ENCODE measurements at regions not wholly inside any gene's neighbourhood (a gene's known extent, or its start where the extent isn't known, plus 50 kb on each side); places are given as distances from the start of the nearest gene placed in this dataset.
"Not testable (repeated sequence)": the region's sequence is repeated elsewhere in the genome, so short reads cannot be mapped to it uniquely, and the experiment has no call there.

DNA sequence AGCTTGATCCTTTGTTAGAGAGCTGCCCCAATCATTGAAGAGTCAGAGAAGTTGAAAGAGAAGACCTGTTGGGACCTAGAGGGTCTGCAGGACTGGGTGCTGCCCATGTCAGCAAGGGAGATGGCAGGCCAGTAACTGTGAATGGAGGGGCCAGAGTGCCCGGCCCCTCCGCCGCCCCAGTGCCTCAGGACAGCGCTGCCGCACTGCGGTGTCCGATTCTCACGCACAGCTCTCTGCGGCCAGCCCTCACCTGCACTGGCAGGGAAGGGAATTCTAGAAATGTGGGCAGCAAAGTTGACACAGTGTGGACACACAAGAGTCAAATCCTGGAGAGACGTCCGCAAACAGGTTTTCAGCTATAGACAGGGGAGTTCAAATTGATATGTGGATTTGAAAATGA is 373.5 kb downstream of the TCERG1L start:
- peaks cover 0 to 9% (median 0%) of the 10 kb centered on the region in 5 donors for H3K27me3 Mint-ChIP-seq
- no peaks in the 10 kb centered on the region for H3K4me1 Mint-ChIP-seq
- DNase-seq: no peak
- Histone ChIP-seq H3K27ac (ENCODE audit: low read depth, low read length) (no peak overlapping the region), H3K4me3 (ENCODE audit: low read length) (no peak overlapping the region), H3K27me3 (ENCODE audit: control insufficient read depth in 2 of 2, insufficient read depth in 2 of 2, low read length in 2 of 2) (no peaks in the 10 kb centered on the region), H3K9me3 (ENCODE audit: control insufficient read depth in 2 of 3, low read length in 3 of 3) (no peaks in the 10 kb centered on the region), H3K4me1 (ENCODE audit: control insufficient read depth in 2 of 2, insufficient read depth in 2 of 2, low read length in 2 of 2) (no peaks in the 10 kb centered on the region), H3K36me3 (ENCODE audit: control insufficient read depth in 2 of 3, insufficient read depth in 3 of 3, low read length in 3 of 3) (no peaks in the 10 kb centered on the region)
- intact Hi-C loops (cut with micrococcal nuclease): no loop called here
- CTCF ChIA-PET: no interaction called here
- no peak for ATAC-seq
- no peaks in the 10 kb centered on the region for H3K9me3 Mint-ChIP-seq
- no peak overlapping the region for H3K4me3 Mint-ChIP-seq
- no peak overlapping the region for H3K27ac Mint-ChIP-seq
- H3K36me3 Mint-ChIP-seq: no peaks in the 10 kb centered on the region
- POLR2A ChIA-PET: no interaction called here

DNA sequence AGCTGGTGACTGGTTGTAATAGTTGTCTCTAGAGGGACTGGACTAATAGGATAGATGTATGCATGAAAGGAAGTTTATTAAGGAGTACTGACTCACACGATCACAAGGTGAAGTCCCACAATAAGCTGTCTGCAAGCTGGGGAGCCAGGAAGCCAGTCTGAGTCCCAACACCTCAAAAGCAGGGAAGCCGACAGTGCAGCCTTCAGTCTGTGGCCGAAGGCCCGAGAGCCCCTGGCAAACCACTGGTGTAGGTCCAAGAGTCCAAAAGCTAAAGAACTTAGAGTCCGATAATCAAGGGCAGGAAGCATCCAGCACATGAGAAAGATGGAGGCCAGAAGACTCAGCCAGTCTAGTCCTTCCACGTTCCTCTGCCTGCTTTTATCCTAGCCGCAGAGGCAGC is 372.6 kb downstream of the TCERG1L start:
- H3K4me1 Mint-ChIP-seq; H3K4me3 ChIP-seq (ENCODE audit: low read length); CTCF ChIA-PET; H3K27me3 Mint-ChIP-seq; POLR2A ChIA-PET; DNase-seq; H3K9me3 Mint-ChIP-seq; H3K4me3 Mint-ChIP-seq; H3K4me1 ChIP-seq (ENCODE audit: control insufficient read depth in 2 of 2, insufficient read depth in 2 of 2, low read length in 2 of 2); H3K36me3 ChIP-seq (ENCODE audit: control insufficient read depth in 2 of 3, insufficient read depth in 3 of 3, low read length in 3 of 3); H3K36me3 Mint-ChIP-seq; H3K27ac Mint-ChIP-seq; H3K27ac ChIP-seq (ENCODE audit: low read depth, low read length); H3K27me3 ChIP-seq (ENCODE audit: control insufficient read depth in 2 of 2, insufficient read depth in 2 of 2, low read length in 2 of 2); H3K9me3 ChIP-seq (ENCODE audit: control insufficient read depth in 2 of 3, low read length in 3 of 3); intact Hi-C loops (cut with micrococcal nuclease); ATAC-seq: not testable (repeated sequence)

DNA sequence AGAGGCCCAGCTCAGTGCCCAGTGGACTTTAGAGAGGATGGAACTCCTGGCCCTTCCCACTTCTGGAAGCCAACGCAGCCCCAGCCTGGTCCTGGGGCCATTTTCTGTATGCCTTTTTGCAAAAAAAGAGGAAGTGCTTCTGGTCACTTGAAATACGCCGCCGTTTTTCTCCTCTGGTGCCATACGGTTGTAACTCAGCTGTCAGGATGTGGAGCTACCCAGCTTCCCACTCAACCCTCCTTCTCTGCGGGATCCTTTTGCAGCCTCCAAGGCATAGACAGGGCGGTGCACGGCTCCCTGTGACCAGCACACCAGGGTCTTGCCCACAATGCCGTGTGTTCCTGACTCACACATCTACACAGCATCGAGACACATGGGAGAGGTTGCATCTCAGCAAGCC is 369.6 kb downstream of the TCERG1L start:
- Mint-ChIP-seq H3K27ac (no peak overlapping the region), H3K4me1 (no peaks in the 10 kb centered on the region), H3K36me3 (no peaks in the 10 kb centered on the region), H3K27me3 (peaks cover 0 to 13% (median 0%) of the 10 kb centered on the region in 5 donors), H3K4me3 (no peak overlapping the region), H3K9me3 (peaks cover 0 to 1% (median 0%) of the 10 kb centered on the region in 11 donors)
- no peak overlapping the region for H3K27ac ChIP-seq (ENCODE audit: low read depth, low read length)
- no peaks in the 10 kb centered on the region for H3K27me3 ChIP-seq (ENCODE audit: control insufficient read depth in 2 of 2, insufficient read depth in 2 of 2, low read length in 2 of 2)
- CTCF ChIA-PET: no interaction called here
- ATAC-seq: no peak
- H3K9me3 ChIP-seq (ENCODE audit: control insufficient read depth in 2 of 3, low read length in 3 of 3): no peaks in the 10 kb centered on the region
- H3K4me1 ChIP-seq (ENCODE audit: control insufficient read depth in 2 of 2, insufficient read depth in 2 of 2, low read length in 2 of 2): no peaks in the 10 kb centered on the region
- no peaks in the 10 kb centered on the region for H3K36me3 ChIP-seq (ENCODE audit: control insufficient read depth in 2 of 3, insufficient read depth in 3 of 3, low read length in 3 of 3)
- intact Hi-C loops (cut with micrococcal nuclease): no loop called here
- H3K4me3 ChIP-seq (ENCODE audit: low read length): no peak overlapping the region
- POLR2A ChIA-PET: no interaction called here
- DNase-seq: no peak

DNA sequence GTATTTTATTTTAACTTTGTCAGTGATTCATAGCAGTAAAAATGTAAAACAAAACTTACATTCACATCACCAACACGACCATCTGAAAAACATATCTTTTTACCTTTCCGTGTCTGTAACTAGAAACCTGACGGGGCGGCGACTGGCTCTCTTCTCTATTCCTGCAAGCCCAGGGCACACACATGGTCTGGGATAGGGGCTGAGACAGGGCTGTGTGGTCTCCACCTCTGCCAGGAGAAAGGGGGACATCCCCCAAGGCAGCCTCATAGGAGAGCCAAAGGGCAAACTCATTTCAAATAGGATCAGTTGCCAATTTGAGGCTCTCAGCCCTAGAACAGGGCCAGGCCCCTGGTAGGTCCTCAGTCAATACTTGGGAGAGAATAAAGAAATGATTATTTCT is 359.4 kb downstream of the TCERG1L start:
- ATAC-seq: no peak
- intact Hi-C loops (cut with micrococcal nuclease): no loop called here
- Histone ChIP-seq H3K36me3 (ENCODE audit: control insufficient read depth in 2 of 3, insufficient read depth in 3 of 3, low read length in 3 of 3) (no peaks in the 10 kb centered on the region), H3K27ac (ENCODE audit: low read depth, low read length) (no peak overlapping the region), H3K4me3 (ENCODE audit: low read length) (no peak overlapping the region), H3K27me3 (ENCODE audit: control insufficient read depth in 2 of 2, insufficient read depth in 2 of 2, low read length in 2 of 2) (no peaks in the 10 kb centered on the region), H3K9me3 (ENCODE audit: control insufficient read depth in 2 of 3, low read length in 3 of 3) (no peaks in the 10 kb centered on the region), H3K4me1 (ENCODE audit: control insufficient read depth in 2 of 2, insufficient read depth in 2 of 2, low read length in 2 of 2) (no peaks in the 10 kb centered on the region)
- CTCF ChIA-PET: no interaction called here
- Mint-ChIP-seq H3K36me3 (no peaks in the 10 kb centered on the region), H3K27ac (no peak overlapping the region), H3K27me3 (peaks cover 0 to 9% (median 5%) of the 10 kb centered on the region in 5 donors), H3K4me1 (no peaks in the 10 kb centered on the region), H3K4me3 (no peak overlapping the region), H3K9me3 (peaks cover 0 to 5% (median 0%) of the 10 kb centered on the region in 11 donors)
- POLR2A ChIA-PET: no interaction called here
- DNase-seq: no peak

DNA sequence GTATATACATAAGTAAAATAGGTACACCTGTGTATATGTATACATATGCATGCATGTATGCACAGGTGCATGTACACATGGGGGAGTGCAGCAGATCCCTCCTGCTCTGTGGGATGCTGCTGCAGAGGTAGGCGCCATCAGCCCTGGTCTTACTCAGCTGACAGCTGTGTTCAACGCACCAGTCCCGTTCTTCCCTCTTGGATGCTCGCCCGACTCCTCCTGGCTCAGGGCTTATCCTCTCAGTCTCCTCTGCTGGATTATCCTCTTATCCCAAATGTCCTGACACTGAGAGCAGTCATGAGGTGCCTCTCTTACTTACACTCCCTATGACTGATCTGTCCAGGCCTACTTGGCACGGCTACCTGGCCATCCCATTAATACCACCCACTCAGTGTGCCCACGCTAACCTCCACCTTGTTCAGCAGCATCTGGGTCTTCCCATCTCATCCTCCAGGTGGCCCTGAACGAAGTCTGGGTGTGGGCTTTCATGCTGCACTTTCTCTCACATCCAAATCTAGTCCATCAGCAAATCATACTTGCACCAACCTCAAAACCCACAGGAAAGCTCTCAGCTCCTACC is 357.1 kb downstream of the TCERG1L start:
- no peaks in the 10 kb centered on the region for H3K4me1 Mint-ChIP-seq
- POLR2A ChIA-PET: no interaction called here

DNA sequence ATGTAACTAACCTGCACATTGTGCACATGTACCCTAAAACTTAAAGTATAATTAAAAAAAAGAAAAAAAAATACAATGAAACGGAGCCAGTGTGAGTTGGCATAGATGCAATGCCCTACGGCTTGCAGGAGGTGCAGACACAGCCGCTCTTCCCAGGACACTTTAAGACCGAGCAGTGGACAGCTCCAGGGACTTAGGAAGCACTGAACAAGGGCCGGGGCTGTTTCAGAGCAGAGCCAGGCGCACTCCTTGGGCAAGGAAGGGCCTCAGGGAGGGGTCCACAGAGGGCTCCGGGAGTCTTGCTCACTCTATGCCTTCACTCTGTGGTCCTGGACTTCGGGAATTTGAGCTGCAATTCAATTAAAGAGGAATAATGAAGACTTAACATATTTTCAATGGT is 355.3 kb downstream of the TCERG1L start:
- CTCF ChIA-PET: interaction anchor here (0.7 kb wide), 1 partner anchor 206 kb away, joined by 3 read pairs; no protein-coding TSS in a partner anchor

More for the DNA sequence above, 357.1 kb downstream of the TCERG1L start:
- Mint-ChIP-seq H3K27me3 (peaks cover 0 to 5% (median 4%) of the 10 kb centered on the region in 5 donors), H3K4me3 (no peak overlapping the region), H3K9me3 (peaks cover 0 to 2% (median 0%) of the 10 kb centered on the region in 11 donors), H3K27ac (no peak overlapping the region), H3K36me3 (no peaks in the 10 kb centered on the region)
- no peaks in the 10 kb centered on the region for H3K36me3 ChIP-seq (ENCODE audit: control insufficient read depth in 2 of 3, insufficient read depth in 3 of 3, low read length in 3 of 3)
- H3K27me3 ChIP-seq (ENCODE audit: control insufficient read depth in 2 of 2, insufficient read depth in 2 of 2, low read length in 2 of 2): no peaks in the 10 kb centered on the region
- DNase-seq (no peak), ATAC-seq (no peak)
- H3K4me1 ChIP-seq (ENCODE audit: control insufficient read depth in 2 of 2, insufficient read depth in 2 of 2, low read length in 2 of 2): no peaks in the 10 kb centered on the region
- no peak overlapping the region for H3K4me3 ChIP-seq (ENCODE audit: low read length)
- no peaks in the 10 kb centered on the region for H3K9me3 ChIP-seq (ENCODE audit: control insufficient read depth in 2 of 3, low read length in 3 of 3)
- CTCF ChIA-PET: no interaction called here
- H3K27ac ChIP-seq (ENCODE audit: low read depth, low read length): no peak overlapping the region
- intact Hi-C loops (cut with micrococcal nuclease): no loop called here

DNA sequence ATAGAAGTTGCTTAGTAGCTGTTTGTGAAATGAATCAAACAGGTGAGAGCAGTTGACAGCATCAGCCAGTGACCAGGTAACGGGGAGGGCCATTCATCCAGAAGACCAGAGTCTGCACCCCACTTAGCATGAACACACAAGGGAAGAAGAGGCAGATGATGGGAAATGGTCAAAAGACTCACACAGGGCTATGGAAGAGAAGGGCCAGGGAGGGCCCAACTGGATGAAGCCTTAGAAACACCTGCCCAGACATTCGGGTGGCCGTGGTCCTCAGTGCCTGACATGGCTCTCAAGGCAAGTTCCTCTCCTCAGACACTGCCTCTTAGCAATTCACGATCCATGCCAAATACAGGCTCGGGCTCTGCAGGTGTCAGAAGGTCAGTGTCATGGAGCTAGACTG is 354.1 kb downstream of the TCERG1L start:
- Mint-ChIP-seq H3K4me3 (no peak overlapping the region), H3K36me3 (no peaks in the 10 kb centered on the region)
- POLR2A ChIA-PET: no interaction called here

More for the DNA sequence above, 355.3 kb downstream of the TCERG1L start:
- ATAC-seq: no peak
- H3K9me3 Mint-ChIP-seq: peaks cover 0 to 3% (median 0%) of the 10 kb centered on the region in 11 donors
- Histone ChIP-seq H3K36me3 (ENCODE audit: control insufficient read depth in 2 of 3, insufficient read depth in 3 of 3, low read length in 3 of 3) (no peaks in the 10 kb centered on the region), H3K4me3 (ENCODE audit: low read length) (no peak overlapping the region), H3K27me3 (ENCODE audit: control insufficient read depth in 2 of 2, insufficient read depth in 2 of 2, low read length in 2 of 2) (no peaks in the 10 kb centered on the region), H3K27ac (ENCODE audit: low read depth, low read length) (no peak overlapping the region), H3K9me3 (ENCODE audit: control insufficient read depth in 2 of 3, low read length in 3 of 3) (no peaks in the 10 kb centered on the region), H3K4me1 (ENCODE audit: control insufficient read depth in 2 of 2, insufficient read depth in 2 of 2, low read length in 2 of 2) (no peaks in the 10 kb centered on the region)
- no peaks in the 10 kb centered on the region for H3K4me1 Mint-ChIP-seq
- no peaks in the 10 kb centered on the region for H3K27me3 Mint-ChIP-seq
- H3K27ac Mint-ChIP-seq: no peak overlapping the region
- DNase-seq: no peak
- H3K4me3 Mint-ChIP-seq: no peak overlapping the region
- POLR2A ChIA-PET: no interaction called here
- intact Hi-C loops (cut with micrococcal nuclease): no loop called here
- no peaks in the 10 kb centered on the region for H3K36me3 Mint-ChIP-seq

More for the DNA sequence above, 354.1 kb downstream of the TCERG1L start:
- Mint-ChIP-seq H3K4me1 (no peaks in the 10 kb centered on the region), H3K27ac (no peak overlapping the region), H3K27me3 (peaks cover 0 to under 1% (median 0%) of the 10 kb centered on the region in 5 donors), H3K9me3 (peaks cover 0 to 3% (median 0%) of the 10 kb centered on the region in 11 donors)
- Histone ChIP-seq H3K27me3 (ENCODE audit: control insufficient read depth in 2 of 2, insufficient read depth in 2 of 2, low read length in 2 of 2) (no peaks in the 10 kb centered on the region), H3K36me3 (ENCODE audit: control insufficient read depth in 2 of 3, insufficient read depth in 3 of 3, low read length in 3 of 3) (no peaks in the 10 kb centered on the region), H3K9me3 (ENCODE audit: control insufficient read depth in 2 of 3, low read length in 3 of 3) (no peaks in the 10 kb centered on the region), H3K27ac (ENCODE audit: low read depth, low read length) (no peak overlapping the region), H3K4me3 (ENCODE audit: low read length) (no peak overlapping the region), H3K4me1 (ENCODE audit: control insufficient read depth in 2 of 2, insufficient read depth in 2 of 2, low read length in 2 of 2) (no peaks in the 10 kb centered on the region)
- ATAC-seq: no peak
- no peak for DNase-seq
- intact Hi-C loops (cut with micrococcal nuclease): no loop called here
- CTCF ChIA-PET: no interaction called here
